H9 (cell line): ENCODE measurements at regions not wholly inside any gene's neighbourhood (a gene's known extent, or its start where the extent isn't known, plus 50 kb on each side); places are given as distances from the start of the nearest gene placed in this dataset.

ENCODE experiments used
- DNase-seq: peaks from one replicate; pipeline ENCODE4 v3.0.0-alpha.2; 2017
- H2AFZ ChIP-seq: one replicate; pipeline ENCODE4 v1.6.1; 2013; ENCODE audit warnings: mild to moderate bottlenecking, low read length, control low read depth, moderate library complexity
- H2AK5ac ChIP-seq: 2 replicates; pipeline ENCODE4 v1.6.1; 2013; ENCODE audit warnings: low read length, control low read depth, mixed read lengths; ENCODE audit not compliant: insufficient read length
- H2BK120ac ChIP-seq: one replicate; pipeline ENCODE4 v1.6.1; 2013; ENCODE audit warnings: low read depth, mild to moderate bottlenecking, low read length, control low read depth, inconsistent platforms; ENCODE audit not compliant: poor library complexity, severe bottlenecking
- H2BK12ac ChIP-seq: 2 replicates; pipeline ENCODE4 v1.6.1; 2013; ENCODE audit warnings: low read length, control low read depth, mixed read lengths, low read depth; ENCODE audit not compliant: insufficient read length
- H2BK15ac ChIP-seq: 2 replicates; pipeline ENCODE4 v1.6.1; 2013; ENCODE audit warnings: low read depth, low read length, control low read depth
- H2BK20ac ChIP-seq: one replicate; pipeline ENCODE4 v1.6.1; 2013; ENCODE audit warnings: low read depth, mild to moderate bottlenecking, low read length, control low read depth, inconsistent platforms; ENCODE audit not compliant: poor library complexity, severe bottlenecking
- H2BK5ac ChIP-seq: 2 replicates; pipeline ENCODE4 v1.6.1; 2013; ENCODE audit warnings: low read length, control low read depth, mixed read lengths; ENCODE audit not compliant: insufficient read length
- H3K14ac ChIP-seq: 2 replicates; pipeline ENCODE4 v1.6.1; 2013; ENCODE audit warnings: low read length, control low read depth; ENCODE audit not compliant: insufficient read depth
- H3K18ac ChIP-seq: 2 replicates; pipeline ENCODE4 v1.6.1; 2013; ENCODE audit warnings: low read depth, mild to moderate bottlenecking, mixed read lengths, low read length, control low read depth; ENCODE audit not compliant: insufficient read length
- H3K23ac ChIP-seq: 2 replicates; pipeline ENCODE4 v1.6.1; 2013; ENCODE audit warnings: low read length, control low read depth, mixed read lengths, low read depth; ENCODE audit not compliant: insufficient read length
- H3K23me2 ChIP-seq: 2 replicates; pipeline ENCODE4 v1.6.1; 2013; ENCODE audit warnings: low read depth, mild to moderate bottlenecking, mixed read lengths, low read length, control low read depth; ENCODE audit not compliant: insufficient read length, poor library complexity, severe bottlenecking
- H3K27ac ChIP-seq: 2 replicates; pipeline ENCODE4 v1.5.1; 2013; ENCODE audit warnings: low read length, control low read depth, mixed read lengths, low read depth; ENCODE audit not compliant: insufficient read length
- H3K27me3 ChIP-seq: 2 replicates; pipeline ENCODE4 v1.6.1; 2013; ENCODE audit warnings: low read length, control low read depth, inconsistent platforms; ENCODE audit not compliant: insufficient read depth
- H3K4ac ChIP-seq: 2 replicates; pipeline ENCODE4 v1.6.1; 2013; ENCODE audit warnings: low read depth, mild to moderate bottlenecking, control low read depth, inconsistent platforms, low read length, moderate library complexity
- H3K4me1 ChIP-seq: 2 replicates; pipeline ENCODE4 v1.6.1; 2013; ENCODE audit warnings: low read length, control low read depth, inconsistent platforms; ENCODE audit not compliant: insufficient read depth
- H3K4me2 ChIP-seq: 2 replicates; pipeline ENCODE4 v1.6.1; 2013; ENCODE audit warnings: low read length, control low read depth, mixed read lengths; ENCODE audit not compliant: insufficient read length, insufficient read depth
- H3K56ac ChIP-seq: 2 replicates; pipeline ENCODE4 v1.6.1; 2013; ENCODE audit warnings: low read depth, mild to moderate bottlenecking, mixed read lengths, low read length, control low read depth; ENCODE audit not compliant: insufficient read length
- H3K79me1 ChIP-seq: 2 replicates; pipeline ENCODE4 v1.6.1; 2013; ENCODE audit warnings: low read depth, mild to moderate bottlenecking, moderate library complexity, low read length, control low read depth, inconsistent platforms; ENCODE audit not compliant: insufficient read depth, poor library complexity, severe bottlenecking
- H3K79me2 ChIP-seq: 2 replicates; pipeline ENCODE4 v1.6.1; 2013; ENCODE audit warnings: low read length, control low read depth, inconsistent platforms; ENCODE audit not compliant: insufficient read depth
- H3K9ac ChIP-seq: 2 replicates; pipeline ENCODE4 v1.6.1; 2013; ENCODE audit warnings: low read length, control low read depth, mixed read lengths; ENCODE audit not compliant: insufficient read length; ENCODE audit errors: extremely low read depth
- H3K9me3 ChIP-seq: one replicate; pipeline ENCODE4 v1.6.1; 2013; ENCODE audit warnings: low read depth, low read length, inconsistent platforms; ENCODE audit not compliant: control insufficient read depth
- H3T11ph ChIP-seq: one replicate; pipeline ENCODE4 v1.6.1; 2013; ENCODE audit warnings: mild to moderate bottlenecking, low read length, control low read depth, inconsistent platforms
- H4K20me1 ChIP-seq: one replicate; pipeline ENCODE4 v1.6.1; 2013; ENCODE audit not compliant: control insufficient read depth, insufficient read length, insufficient read depth
- H4K5ac ChIP-seq: 2 replicates; pipeline ENCODE4 v1.6.1; 2013; ENCODE audit warnings: low read depth, mild to moderate bottlenecking, mixed read lengths, low read length, control low read depth; ENCODE audit not compliant: insufficient read length
- H4K8ac ChIP-seq: replicated peaks from 2 replicates; pipeline ENCODE4 v1.6.1; 2013; ENCODE audit warnings: low read length, control low read depth, mixed read lengths, low read depth; ENCODE audit not compliant: insufficient read length
- H4K91ac ChIP-seq: 2 replicates; pipeline ENCODE4 v1.6.1; 2013; ENCODE audit warnings: low read depth, mild to moderate bottlenecking, moderate library complexity, mixed read lengths, low read length, control low read depth; ENCODE audit not compliant: insufficient read length
- H3K27ac Mint-ChIP-seq, 3 experiments: 2 replicates in 2 of 3; 3 replicates in 1 of 3; pipeline ENCODE4 v1.8.0; 2020 to 2021; ENCODE audit warnings: mixed read lengths in 3 of 3, mild to moderate bottlenecking in 1 of 3, moderate library complexity in 1 of 3
- H3K27me3 Mint-ChIP-seq: 2 replicates; pipeline ENCODE4 v1.8.0; 2021; ENCODE audit warnings: low read depth, mild to moderate bottlenecking, moderate library complexity, mixed read lengths
- H3K36me3 Mint-ChIP-seq, 3 experiments: 2 replicates in 2 of 3; 3 replicates in 1 of 3; pipeline ENCODE4 v1.8.0; 2020 to 2021; ENCODE audit warnings: low read depth in 3 of 3, mixed read lengths in 3 of 3; ENCODE audit not compliant: insufficient read depth in 1 of 3
- H3K4me1 Mint-ChIP-seq, 2 experiments: 2 replicates each; pipeline ENCODE4 v1.8.0; 2020; ENCODE audit warnings: mixed read lengths in 2 of 2
- H3K4me3 Mint-ChIP-seq, 2 experiments: 2 replicates in 1 of 2; 3 replicates in 1 of 2; pipeline ENCODE4 v1.8.0; 2020 to 2021; ENCODE audit warnings: mild to moderate bottlenecking in 2 of 2, mixed read lengths in 2 of 2, moderate library complexity in 1 of 2
- H3K9me3 Mint-ChIP-seq, 2 experiments: 2 replicates in 1 of 2; 3 replicates in 1 of 2; pipeline ENCODE4 v1.8.0; 2020; ENCODE audit warnings: mild to moderate bottlenecking in 2 of 2, mixed read lengths in 2 of 2, moderate library complexity in 1 of 2
- WGBS: extraction: QIAGEN DNeasy Blood & Tissue Kit; methylation state at CpG from one replicate; pipeline ENCODE4 v1.1.7; 2013; ENCODE audit warnings: missing lambda C conversion rate, low lambda C conversion rate, mixed read lengths; ENCODE audit not compliant: insufficient read length; ENCODE audit errors: extremely low coverage; 5-methylcytosine and 5-hydroxymethylcytosine counted together
- TF ChIP-seq, protein P1 (sequence below): fragments of 200-600 bp; sonication (generic); conservative IDR thresholded peaks from 3 replicates; pipeline ENCODE4 v1.8.0; 2021; ENCODE audit warnings: antibody characterized with exemption, mild to moderate bottlenecking

DNA sequence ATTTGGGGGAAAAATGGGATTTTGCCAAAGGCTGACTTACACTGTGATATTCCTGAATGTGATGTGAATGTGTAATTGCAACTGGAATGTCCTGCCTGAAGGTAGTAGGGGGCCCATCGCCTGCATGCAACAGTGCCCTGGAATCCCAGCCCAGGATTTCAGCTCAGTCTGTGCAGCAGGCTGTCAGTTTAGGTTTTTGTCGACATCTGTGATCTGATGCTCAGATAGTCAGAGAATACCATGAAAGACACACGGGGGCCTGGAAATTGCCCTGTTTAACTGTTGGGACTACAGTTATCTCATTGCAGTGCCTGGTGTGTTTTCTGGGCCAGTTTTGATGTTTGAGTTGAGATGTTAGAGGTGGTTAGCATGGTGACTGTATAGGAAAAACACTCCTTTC lies 84.5 kb upstream of the HK2 start:
- no peak overlapping the region for H3K18ac ChIP-seq
- no peaks in the 10 kb centered on the region; a peak in 1 of 5 replicates for H3K9me3 Mint-ChIP-seq
- H3K14ac ChIP-seq, result no peak overlapping the region
- H2AK5ac ChIP-seq, result no peak overlapping the region
- no peak overlapping the region for H2BK12ac ChIP-seq
- TF ChIP-seq, protein P1, sequence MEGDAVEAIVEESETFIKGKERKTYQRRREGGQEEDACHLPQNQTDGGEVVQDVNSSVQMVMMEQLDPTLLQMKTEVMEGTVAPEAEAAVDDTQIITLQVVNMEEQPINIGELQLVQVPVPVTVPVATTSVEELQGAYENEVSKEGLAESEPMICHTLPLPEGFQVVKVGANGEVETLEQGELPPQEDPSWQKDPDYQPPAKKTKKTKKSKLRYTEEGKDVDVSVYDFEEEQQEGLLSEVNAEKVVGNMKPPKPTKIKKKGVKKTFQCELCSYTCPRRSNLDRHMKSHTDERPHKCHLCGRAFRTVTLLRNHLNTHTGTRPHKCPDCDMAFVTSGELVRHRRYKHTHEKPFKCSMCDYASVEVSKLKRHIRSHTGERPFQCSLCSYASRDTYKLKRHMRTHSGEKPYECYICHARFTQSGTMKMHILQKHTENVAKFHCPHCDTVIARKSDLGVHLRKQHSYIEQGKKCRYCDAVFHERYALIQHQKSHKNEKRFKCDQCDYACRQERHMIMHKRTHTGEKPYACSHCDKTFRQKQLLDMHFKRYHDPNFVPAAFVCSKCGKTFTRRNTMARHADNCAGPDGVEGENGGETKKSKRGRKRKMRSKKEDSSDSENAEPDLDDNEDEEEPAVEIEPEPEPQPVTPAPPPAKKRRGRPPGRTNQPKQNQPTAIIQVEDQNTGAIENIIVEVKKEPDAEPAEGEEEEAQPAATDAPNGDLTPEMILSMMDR, result no peak
- no peaks in the 10 kb centered on the region for H4K20me1 ChIP-seq
- H2BK120ac ChIP-seq, result no peak overlapping the region
- H3T11ph ChIP-seq, result no peak overlapping the region
- H3K9ac ChIP-seq, result no peak overlapping the region
- H3K27me3 ChIP-seq, result no peaks in the 10 kb centered on the region
- H3K4me3 Mint-ChIP-seq, result no peak overlapping the region
- no peaks in the 10 kb centered on the region for H3K79me2 ChIP-seq
- H3K23me2 ChIP-seq, result no peaks in the 10 kb centered on the region
- H3K27me3 Mint-ChIP-seq, result peaks cover 3% of the 10 kb centered on the region; the same call in 1 of the 2 replicates
- no peaks in the 10 kb centered on the region for H3K79me1 ChIP-seq
- no peak overlapping the region for H4K5ac ChIP-seq
- peaks cover 4 to 5% of the 10 kb centered on the region in 2 experiments; a peak in 3 of 4 replicates for H3K4me1 Mint-ChIP-seq
- H3K56ac ChIP-seq, result no peak overlapping the region
- H4K91ac ChIP-seq, result no peak overlapping the region
- no peak overlapping the region for H2AFZ ChIP-seq
- H3K23ac ChIP-seq, result no peak overlapping the region
- H2BK5ac ChIP-seq, result no peak overlapping the region
- H3K27ac ChIP-seq, result no peak overlapping the region
- no peak overlapping the region for H3K4ac ChIP-seq
- no peaks in the 10 kb centered on the region for H3K9me3 ChIP-seq
- H4K8ac ChIP-seq, result no peak overlapping the region
- no peak for DNase-seq
- no peak overlapping the region for H2BK15ac ChIP-seq
- peak overlapping the region in 1 of 3 experiments; percentile 92; a peak in 1 of 7 replicates for H3K27ac Mint-ChIP-seq
- H3K4me1 ChIP-seq, result no peaks in the 10 kb centered on the region
- no CpG with 5 or more reads among the region's 3 CpGs for WGBS
- no peaks in the 10 kb centered on the region; a peak in 1 of 7 replicates for H3K36me3 Mint-ChIP-seq
- H2BK20ac ChIP-seq, result no peak overlapping the region
- H3K4me2 ChIP-seq, result no peak overlapping the region
